RKO (cell line): ENCODE measurements at regions not wholly inside any gene's neighbourhood (a gene's known extent, or its start where the extent isn't known, plus 50 kb on each side); places are given as distances from the start of the nearest gene placed in this dataset.

Experiments
- DNase-seq: peaks from one replicate; pipeline ENCODE4 v3.0.0-alpha.2; 2016; ENCODE audit warnings: low spot score

DNA sequence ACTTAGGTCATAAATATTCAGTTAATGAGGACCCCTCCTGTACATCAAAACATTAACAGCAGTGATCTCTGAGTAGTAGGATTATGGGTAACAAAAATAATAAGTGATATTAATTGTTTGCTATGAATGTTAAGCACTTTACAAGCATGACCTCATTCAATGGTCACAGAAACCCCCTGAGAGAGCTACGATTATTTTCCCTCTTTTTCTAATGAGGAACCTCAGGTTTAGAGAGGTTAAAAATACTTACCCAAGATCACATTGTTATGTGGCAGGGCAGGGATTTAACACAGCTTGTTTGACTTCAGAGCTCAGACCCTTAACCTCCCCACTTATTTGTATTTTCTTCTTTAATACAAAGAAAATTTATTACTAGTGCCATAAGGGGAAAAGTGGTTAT is 228.2 kb downstream of the TBL1XR1 start:
- no peak for DNase-seq

DNA sequence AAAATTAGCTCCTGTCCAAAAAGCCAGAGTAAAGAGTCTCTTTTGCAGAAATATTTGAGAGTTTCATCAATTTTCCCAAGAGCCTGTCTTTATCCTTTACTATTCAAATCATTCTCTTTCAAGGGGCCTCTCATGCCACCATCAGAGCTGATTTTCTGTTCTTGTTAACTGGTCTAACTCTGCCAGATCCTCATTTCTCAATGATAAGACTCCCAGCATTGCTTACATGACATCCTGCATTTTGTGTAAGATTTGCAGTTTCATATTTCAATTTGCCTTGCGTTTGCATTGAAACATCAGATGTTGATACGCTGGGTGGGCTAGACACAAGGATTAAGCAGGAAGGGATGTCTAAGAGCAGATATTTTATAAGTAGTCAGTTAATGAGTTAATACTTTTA is 228.7 kb downstream of the TBL1XR1 start:
- no peak for DNase-seq

- DNase-seq: no peak
Measured at GRCh38 chr3:176967522-176967921, 229.8 kb downstream of the TBL1XR1 start.

GRCh38 chr3:176964661-176965060 is 232.6 kb downstream of the TBL1XR1 start:
- DNase-seq: no peak

DNA sequence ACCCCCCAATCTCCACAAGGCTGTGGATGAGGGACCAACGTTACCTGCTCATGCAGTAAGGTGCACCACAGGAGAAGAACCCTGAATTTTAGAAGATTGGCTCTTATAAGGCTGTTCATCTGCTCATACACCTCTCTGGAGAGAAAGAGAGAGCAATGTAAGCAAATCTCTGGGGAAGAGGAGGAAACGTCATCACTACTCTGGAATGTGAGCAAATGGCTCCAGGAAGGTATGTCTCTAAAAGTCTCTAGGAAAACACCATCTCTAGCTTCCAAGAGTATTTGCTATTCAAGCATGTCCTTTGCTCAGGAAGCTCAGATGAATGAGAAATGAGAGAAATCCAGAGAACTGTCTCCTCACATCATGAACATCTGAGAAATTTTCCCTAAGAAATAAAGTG is 235.4 kb downstream of the TBL1XR1 start:
- no peak for DNase-seq

- DNase-seq: no peak
Measured at GRCh38 chr3:176959867-176960266, 237.4 kb downstream of the TBL1XR1 start.

DNA sequence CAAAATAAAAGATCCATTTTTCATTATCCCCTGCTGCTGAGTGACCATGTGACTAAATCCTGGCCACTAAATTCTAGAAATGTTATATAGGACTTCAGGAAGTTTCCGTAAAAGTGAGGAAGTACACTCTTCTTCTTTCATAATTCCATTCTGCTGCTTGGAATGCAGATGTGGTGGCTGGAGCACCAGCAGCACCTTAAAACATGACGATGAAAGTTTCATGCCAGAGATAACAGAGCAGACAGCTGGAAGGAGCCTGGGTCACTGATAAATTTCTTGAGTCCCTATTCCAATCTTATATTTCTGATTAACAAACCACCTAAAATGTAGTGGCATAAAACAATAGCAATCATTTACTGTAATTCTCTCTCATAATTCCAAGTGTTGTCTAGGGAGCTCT is 238.7 kb downstream of the TBL1XR1 start:
- DNase-seq: no peak

DNA sequence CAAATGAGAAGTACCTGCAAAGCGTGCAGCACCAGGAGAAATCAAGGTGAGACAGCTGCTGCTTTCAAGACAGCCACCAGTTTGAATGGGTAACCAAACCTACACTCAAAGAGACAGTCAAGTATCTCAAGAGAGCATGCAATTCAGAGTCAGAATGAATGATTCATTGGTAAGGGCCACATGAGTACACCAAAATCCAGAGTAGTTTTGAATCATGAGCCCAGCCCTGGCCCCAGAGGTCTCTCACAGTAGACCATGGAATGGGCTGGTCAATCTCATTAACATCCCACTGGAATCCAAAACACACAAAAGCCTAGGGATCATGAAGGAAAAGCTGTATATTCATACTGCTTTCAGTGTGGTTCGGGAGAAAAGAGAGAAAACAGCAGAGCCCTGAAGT is 242.8 kb downstream of the TBL1XR1 start:
- no peak for DNase-seq

- DNase-seq: no peak
Measured at GRCh38 chr3:176953106-176954060, 243.9 kb downstream of the TBL1XR1 start.

DNA sequence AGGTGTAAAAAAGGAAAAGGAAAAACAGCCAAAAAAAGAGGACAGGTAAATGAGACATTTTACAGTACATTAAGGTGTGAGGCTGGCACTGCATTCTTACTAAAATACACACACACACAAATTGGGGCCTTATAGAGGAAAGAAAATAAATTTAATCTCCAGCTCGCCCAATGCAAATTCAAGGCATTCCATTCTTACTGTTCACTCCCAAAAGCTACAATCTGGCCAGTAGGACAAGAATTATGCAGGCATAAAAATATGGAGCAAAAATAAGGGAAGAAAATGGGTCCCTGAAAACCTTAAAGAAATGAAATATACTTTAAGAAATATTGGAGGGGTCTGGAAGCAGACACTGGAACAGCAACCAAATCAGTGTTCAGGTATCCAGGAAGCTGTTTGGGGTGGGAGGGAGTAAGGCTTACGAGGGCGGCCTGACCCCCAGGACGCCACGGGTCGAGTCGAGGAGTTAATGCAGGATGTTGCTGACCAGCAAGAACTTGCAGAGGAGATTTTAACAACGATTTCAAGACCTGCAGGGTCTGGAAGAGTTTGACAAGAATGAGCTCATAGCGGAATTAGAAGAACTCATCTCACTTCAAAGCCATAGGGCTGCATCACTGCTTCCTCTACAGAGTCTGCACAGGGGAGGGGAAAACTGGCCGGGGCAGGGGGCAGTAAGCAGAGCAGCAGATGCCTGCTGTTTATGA is 245.5 kb downstream of the TBL1XR1 start:
- DNase-seq: no peak

- no peak for DNase-seq
Measured at GRCh38 chr3:176951144-176951543, 246.1 kb downstream of the TBL1XR1 start.

DNA sequence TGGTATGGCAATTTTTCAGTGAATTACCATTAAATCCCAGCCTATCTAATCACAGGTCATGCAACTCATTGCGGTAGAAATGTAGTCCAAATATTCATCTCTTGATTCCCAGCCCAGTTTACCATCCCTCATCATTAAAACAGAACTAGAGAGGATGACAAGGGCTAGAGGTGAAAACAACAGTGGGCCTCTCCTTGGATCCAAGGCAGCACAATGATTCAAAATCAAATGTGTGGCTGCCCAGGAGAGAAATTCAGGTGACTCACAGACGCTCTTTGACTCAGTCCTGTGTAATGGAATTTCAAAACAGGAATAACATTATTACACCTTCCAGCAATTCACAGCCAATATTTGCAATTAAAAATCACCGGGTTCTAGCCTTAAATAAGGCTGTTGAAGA is 246.5 kb downstream of the TBL1XR1 start:
- peak; percentile 66 for DNase-seq

DNA sequence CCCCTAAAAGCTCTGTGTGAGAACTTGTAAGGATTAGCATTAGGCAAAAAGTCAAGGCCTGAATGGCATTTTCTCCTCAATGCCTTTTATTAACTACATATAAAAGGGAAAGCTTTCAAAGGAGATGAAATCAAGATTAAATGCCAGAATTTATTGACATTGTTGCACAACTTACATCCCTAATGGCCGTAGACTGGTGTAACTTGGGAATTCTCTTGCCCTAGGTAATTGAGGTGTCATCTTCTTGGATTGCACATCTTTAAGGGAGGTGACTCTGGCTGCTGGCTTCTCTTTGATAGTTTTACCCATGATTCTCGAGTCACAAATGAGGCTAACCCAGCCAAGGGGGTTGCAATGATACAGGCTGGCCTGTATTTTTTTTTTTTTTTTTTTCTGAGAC is 249.1 kb downstream of the TBL1XR1 start:
- DNase-seq: no peak

GRCh38 chr3:176946202-176946601 is 251.1 kb downstream of the TBL1XR1 start:
- no peak for DNase-seq

GRCh38 chr3:176942305-176942704 is 255.0 kb downstream of the TBL1XR1 start:
- DNase-seq: no peak

- DNase-seq: no peak
Measured at GRCh38 chr3:176941689-176942088, 255.6 kb downstream of the TBL1XR1 start.

DNA sequence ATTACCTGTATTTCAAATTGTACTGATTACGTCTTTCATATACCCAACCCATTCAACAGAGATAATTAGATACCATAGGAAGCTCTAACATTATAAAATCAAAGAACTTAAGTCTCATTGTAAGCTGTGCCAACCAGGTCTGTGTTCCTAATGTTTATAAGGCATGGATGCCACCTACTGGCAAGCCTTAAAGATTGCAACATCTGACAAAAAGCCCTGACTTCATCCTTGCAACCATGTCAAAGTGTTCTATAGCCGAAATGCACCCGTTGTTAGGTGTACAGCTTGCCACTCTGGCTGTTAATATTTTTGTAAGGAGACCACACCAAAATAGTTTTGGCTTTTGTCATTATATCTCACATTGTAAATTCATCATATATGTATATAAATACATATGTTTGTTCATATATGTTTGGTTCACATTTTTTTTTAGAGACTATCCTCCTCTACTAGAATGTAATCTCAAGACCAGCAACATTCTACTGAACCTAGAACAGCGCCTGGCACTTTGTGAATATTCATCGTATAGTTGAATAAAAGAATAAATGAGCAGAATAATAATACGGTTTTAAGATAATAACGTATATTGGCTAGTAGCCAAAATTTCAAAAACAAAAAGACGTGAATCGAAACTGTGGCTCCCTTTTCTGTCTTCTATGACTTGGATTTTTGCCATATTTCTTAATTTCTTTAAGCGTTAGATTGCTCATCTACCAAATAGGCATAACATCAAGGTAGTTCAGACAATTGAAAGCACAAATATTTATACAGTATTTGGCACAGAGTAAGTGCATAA is 258.1 kb downstream of the TBL1XR1 start:
- peak; percentile 89 for DNase-seq

GRCh38 chr3:176937994-176938393 is 259.3 kb downstream of the TBL1XR1 start:
- DNase-seq: no peak

DNA sequence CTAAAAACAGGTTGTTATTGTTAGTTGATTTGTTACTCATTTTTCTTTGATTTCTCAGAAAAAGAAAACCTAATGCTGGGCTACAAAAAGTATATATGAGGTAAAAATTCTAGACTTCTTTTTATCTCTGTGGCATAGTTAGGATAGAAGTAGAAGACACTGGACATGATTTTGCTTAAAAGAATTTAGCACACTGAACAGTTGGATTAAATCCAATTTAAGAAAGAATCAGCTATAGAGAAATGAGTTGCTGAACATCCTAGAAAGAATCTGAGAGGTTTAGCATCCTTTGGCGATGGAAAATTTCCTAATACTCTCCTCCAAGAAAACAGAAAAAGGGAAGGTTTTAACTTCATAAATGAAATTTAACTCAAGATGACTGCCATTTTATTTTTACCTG is 259.7 kb downstream of the TBL1XR1 start:
- no peak for DNase-seq

GRCh38 chr3:176935194-176935888 is 261.9 kb downstream of the TBL1XR1 start:
- no peak for DNase-seq

DNA sequence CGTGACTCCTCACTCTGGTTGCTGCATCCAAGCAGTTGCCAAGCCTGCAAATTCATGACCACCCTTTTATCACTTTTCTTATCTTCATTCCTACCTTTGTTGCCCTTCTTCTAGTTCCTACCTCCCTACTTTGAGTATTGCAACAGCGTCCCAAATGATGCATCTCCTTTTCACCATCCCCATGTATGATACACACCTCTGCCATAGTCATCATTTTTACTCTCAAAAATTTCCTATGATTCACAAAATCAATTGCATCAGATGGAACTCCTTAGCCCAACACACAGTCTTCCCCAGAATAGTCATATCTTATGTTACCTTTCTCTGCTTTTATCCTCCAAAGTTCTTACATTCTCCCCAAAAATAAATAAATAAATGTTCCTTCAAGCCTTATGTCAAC is 262.6 kb downstream of the TBL1XR1 start:
- no peak for DNase-seq

- no peak for DNase-seq
Measured at GRCh38 chr3:176933704-176934103, 263.6 kb downstream of the TBL1XR1 start.
